ENCODE measurements at regions not wholly inside any gene's neighbourhood (a gene's known extent, or its start where the extent isn't known, plus 50 kb on each side); places are given as distances from the start of the nearest gene placed in this dataset.

- TF ChIP-seq, protein P1, sequence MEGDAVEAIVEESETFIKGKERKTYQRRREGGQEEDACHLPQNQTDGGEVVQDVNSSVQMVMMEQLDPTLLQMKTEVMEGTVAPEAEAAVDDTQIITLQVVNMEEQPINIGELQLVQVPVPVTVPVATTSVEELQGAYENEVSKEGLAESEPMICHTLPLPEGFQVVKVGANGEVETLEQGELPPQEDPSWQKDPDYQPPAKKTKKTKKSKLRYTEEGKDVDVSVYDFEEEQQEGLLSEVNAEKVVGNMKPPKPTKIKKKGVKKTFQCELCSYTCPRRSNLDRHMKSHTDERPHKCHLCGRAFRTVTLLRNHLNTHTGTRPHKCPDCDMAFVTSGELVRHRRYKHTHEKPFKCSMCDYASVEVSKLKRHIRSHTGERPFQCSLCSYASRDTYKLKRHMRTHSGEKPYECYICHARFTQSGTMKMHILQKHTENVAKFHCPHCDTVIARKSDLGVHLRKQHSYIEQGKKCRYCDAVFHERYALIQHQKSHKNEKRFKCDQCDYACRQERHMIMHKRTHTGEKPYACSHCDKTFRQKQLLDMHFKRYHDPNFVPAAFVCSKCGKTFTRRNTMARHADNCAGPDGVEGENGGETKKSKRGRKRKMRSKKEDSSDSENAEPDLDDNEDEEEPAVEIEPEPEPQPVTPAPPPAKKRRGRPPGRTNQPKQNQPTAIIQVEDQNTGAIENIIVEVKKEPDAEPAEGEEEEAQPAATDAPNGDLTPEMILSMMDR (IDR thresholded peaks at IDR 0.05; ENCODE audit: insufficient read depth in 1 of 2, low read depth in 1 of 2, low read length in 1 of 2, severe bottlenecking in 1 of 2, unreplicated experiment in 1 of 2), result no peak
- no peaks in the 10 kb centered on the region for H3K36me3 ChIP-seq (ENCODE audit: control insufficient read depth, insufficient read depth, low read length)
- H3K27me3 ChIP-seq (replicated peaks; ENCODE audit: control insufficient read depth, insufficient read depth, low read length), result no peaks in the 10 kb centered on the region
- ChIA-PET POLR2A (no interaction called here), CTCF (no interaction called here)
- BruUV-seq (replicated peaks), result no TSS peak
- no peak overlapping the region for H3K4me3 Mint-ChIP-seq (ENCODE audit: unreplicated experiment)
- no peaks in the 10 kb centered on the region for H3K36me3 Mint-ChIP-seq (ENCODE audit: insufficient read depth, unreplicated experiment)
- no peaks in the 10 kb centered on the region for H3K4me1 Mint-ChIP-seq (ENCODE audit: low read depth, unreplicated experiment)
- intact Hi-C loops (cut with micrococcal nuclease; ENCODE audit: unreplicated experiment), result no loop called here
- H3K9me3 ChIP-seq, result no peaks in the 10 kb centered on the region
- no peak overlapping the region for H3K27ac Mint-ChIP-seq (ENCODE audit: unreplicated experiment)
- DNase-seq, result no peak
- no peaks in the 10 kb centered on the region for H3K4me1 ChIP-seq
- no peak overlapping the region for H3K4me3 ChIP-seq (ENCODE audit: low read depth, low read length)
- H3K27me3 Mint-ChIP-seq (ENCODE audit: insufficient read depth, unreplicated experiment), result peaks cover 5% of the 10 kb centered on the region
- no peaks in the 10 kb centered on the region for H3K9me3 Mint-ChIP-seq (ENCODE audit: unreplicated experiment)
These were observed 133.0 kb upstream of the DOK5 start for GRCh38 chr20:54342258-54342920.

DNA sequence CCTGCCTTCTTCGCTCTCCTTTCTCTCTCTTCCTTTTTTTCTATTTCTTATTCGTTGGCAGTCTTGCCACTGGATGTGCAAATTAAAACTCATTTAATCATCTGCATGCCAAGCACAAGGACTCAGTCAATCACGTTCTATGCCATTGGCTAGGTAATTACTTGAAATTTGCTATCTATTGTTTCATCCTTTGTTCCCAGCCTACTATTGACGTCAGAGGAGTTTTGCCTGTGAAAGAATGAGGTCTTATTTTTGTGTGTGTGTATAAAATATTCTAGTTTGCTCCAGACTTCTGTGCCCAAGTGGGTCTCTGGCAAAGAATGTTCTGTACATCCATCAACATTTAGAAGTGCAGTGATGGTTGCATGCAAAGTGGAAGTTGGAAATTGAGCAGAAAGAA, 132.3 kb upstream of the DOK5 start:
- H3K4me1 Mint-ChIP-seq (ENCODE audit: low read depth, unreplicated experiment), result no peaks in the 10 kb centered on the region
- TF ChIP-seq, protein P1 (IDR thresholded peaks at IDR 0.05; ENCODE audit: insufficient read depth in 1 of 2, low read depth in 1 of 2, low read length in 1 of 2, severe bottlenecking in 1 of 2, unreplicated experiment in 1 of 2), result no peak
- H3K9me3 ChIP-seq, result no peaks in the 10 kb centered on the region
- H3K9me3 Mint-ChIP-seq (ENCODE audit: unreplicated experiment), result no peaks in the 10 kb centered on the region
- H3K36me3 Mint-ChIP-seq (ENCODE audit: insufficient read depth, unreplicated experiment), result no peaks in the 10 kb centered on the region
- BruUV-seq (replicated peaks), result no TSS peak
- no peaks in the 10 kb centered on the region for H3K27me3 ChIP-seq (replicated peaks; ENCODE audit: control insufficient read depth, insufficient read depth, low read length)
- no peak overlapping the region for H3K4me3 Mint-ChIP-seq (ENCODE audit: unreplicated experiment)
- no peak for DNase-seq
- H3K4me3 ChIP-seq (ENCODE audit: low read depth, low read length), result no peak overlapping the region
- no peaks in the 10 kb centered on the region for H3K4me1 ChIP-seq
- no peak overlapping the region for H3K27ac Mint-ChIP-seq (ENCODE audit: unreplicated experiment)
- CTCF ChIA-PET, result no interaction called here
- intact Hi-C loops (cut with micrococcal nuclease; ENCODE audit: unreplicated experiment), result no loop called here
- H3K27me3 Mint-ChIP-seq (ENCODE audit: insufficient read depth, unreplicated experiment), result peaks cover 5% of the 10 kb centered on the region
- POLR2A ChIA-PET, result no interaction called here
- H3K36me3 ChIP-seq (ENCODE audit: control insufficient read depth, insufficient read depth, low read length), result no peaks in the 10 kb centered on the region

DNA sequence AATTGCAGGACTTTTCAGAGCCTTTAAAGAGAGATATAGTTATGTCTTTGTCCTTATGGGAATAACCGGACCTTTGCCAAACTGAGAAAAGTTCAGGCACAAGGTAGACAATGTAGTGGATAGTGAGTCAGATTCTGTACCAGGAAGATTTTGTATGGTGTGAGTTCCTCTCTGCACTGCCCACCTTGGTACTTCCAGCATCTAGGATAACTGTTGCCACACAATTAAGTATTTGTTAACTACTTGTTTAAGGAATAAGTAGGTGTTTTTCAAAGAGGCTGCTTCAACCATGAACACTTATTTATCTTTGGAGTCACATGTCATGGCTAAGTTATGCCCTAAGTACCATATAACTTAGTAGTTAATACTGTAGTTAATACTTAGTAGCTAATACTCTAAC, 131.8 kb upstream of the DOK5 start:
- no peaks in the 10 kb centered on the region for H3K27me3 ChIP-seq (replicated peaks; ENCODE audit: control insufficient read depth, insufficient read depth, low read length)
- POLR2A ChIA-PET, result no interaction called here
- H3K9me3 Mint-ChIP-seq (ENCODE audit: unreplicated experiment), result no peaks in the 10 kb centered on the region
- no peaks in the 10 kb centered on the region for H3K4me1 Mint-ChIP-seq (ENCODE audit: low read depth, unreplicated experiment)
- no peaks in the 10 kb centered on the region for H3K9me3 ChIP-seq
- no peak overlapping the region for H3K4me3 Mint-ChIP-seq (ENCODE audit: unreplicated experiment)
- DNase-seq, result no peak
- H3K4me3 ChIP-seq (ENCODE audit: low read depth, low read length), result no peak overlapping the region
- TF ChIP-seq, protein P1 (IDR thresholded peaks at IDR 0.05; ENCODE audit: insufficient read depth in 1 of 2, low read depth in 1 of 2, low read length in 1 of 2, severe bottlenecking in 1 of 2, unreplicated experiment in 1 of 2), result no peak
- intact Hi-C loops (cut with micrococcal nuclease; ENCODE audit: unreplicated experiment), result no loop called here
- no peaks in the 10 kb centered on the region for H3K36me3 Mint-ChIP-seq (ENCODE audit: insufficient read depth, unreplicated experiment)
- no TSS peak for BruUV-seq (replicated peaks)
- no peaks in the 10 kb centered on the region for H3K36me3 ChIP-seq (ENCODE audit: control insufficient read depth, insufficient read depth, low read length)
- H3K4me1 ChIP-seq, result no peaks in the 10 kb centered on the region
- CTCF ChIA-PET, result no interaction called here
- no peak overlapping the region for H3K27ac Mint-ChIP-seq (ENCODE audit: unreplicated experiment)
- peaks cover 5% of the 10 kb centered on the region for H3K27me3 Mint-ChIP-seq (ENCODE audit: insufficient read depth, unreplicated experiment)

All from Caco-2 (cell line).